ENCODE measurements at regions not wholly inside any gene's neighbourhood (a gene's known extent, or its start where the extent isn't known, plus 50 kb on each side); places are given as distances from the start of the nearest gene placed in this dataset.

DNA sequence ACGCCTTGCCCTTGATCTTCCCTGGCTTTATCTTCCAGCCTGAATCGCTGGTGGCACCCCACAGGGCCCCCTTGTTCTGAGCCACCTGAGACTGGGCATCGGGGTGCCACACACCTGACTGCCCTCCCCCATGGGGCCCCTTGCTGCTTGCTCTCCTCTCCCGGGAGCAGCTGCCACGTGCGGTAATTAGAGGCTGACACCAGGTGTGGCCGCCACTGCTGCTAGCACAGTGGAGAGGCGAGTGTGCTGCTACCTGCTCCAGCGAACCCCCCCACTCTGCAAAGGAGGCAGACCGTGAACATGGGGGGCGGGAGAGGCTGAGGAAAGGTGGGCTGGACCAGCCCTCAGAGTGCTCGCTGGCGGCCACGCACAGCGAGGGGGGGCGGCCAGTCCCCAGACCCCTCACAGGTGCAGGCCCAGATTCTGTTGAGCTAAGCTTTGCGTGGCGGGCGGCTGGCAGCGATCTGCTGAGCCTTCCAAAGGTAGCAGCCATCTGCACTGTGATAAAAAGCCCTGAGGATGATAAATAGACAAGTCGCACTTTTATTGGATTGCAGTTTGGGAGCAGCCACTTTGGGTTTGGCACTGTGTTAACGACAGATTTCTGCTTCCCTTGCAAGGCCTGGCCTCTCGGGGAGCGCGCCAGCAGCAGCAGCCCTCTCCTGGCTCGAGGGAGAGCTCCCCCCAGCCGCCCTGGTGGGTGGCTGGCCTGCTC is 167.9 kb upstream of the GSE1 start:
- TF ChIP-seq EZH2 (IDR thresholded peaks at IDR 0.05; ENCODE audit: borderline replicate concordance) (no peak), CTCF (IDR thresholded peaks at IDR 0.05; ENCODE audit: poor library complexity) (no peak), EZH2phosphoT487 (IDR thresholded peaks at IDR 0.05; ENCODE audit: low read depth, severe bottlenecking, unreplicated experiment) (no peak)

All from hepatocyte (in vitro differentiated cells).